Smooth muscle cell of the brain vasculature (primary cell): ENCODE measurements at regions not wholly inside any gene's neighbourhood (a gene's known extent, or its start where the extent isn't known, plus 50 kb on each side); places are given as distances from the start of the nearest gene placed in this dataset.

Source experiments
- DNase-seq: peaks from one replicate; pipeline ENCODE4 v3.0.0-alpha.2; 2012; ENCODE audit warnings: low read depth, low spot score

GRCh38 chr13:103161476-103161875, 95.3 kb upstream of the SLC10A2 start:
- no peak for DNase-seq

GRCh38 chr13:103157434-103158145, 91.4 kb upstream of the SLC10A2 start:
- no peak for DNase-seq

GRCh38 chr13:103157016-103157415, 90.8 kb upstream of the SLC10A2 start:
- DNase-seq = no peak

- no peak for DNase-seq
Measured at GRCh38 chr13:103156346-103156998, 90.3 kb upstream of the SLC10A2 start.

- no peak for DNase-seq
Measured at GRCh38 chr13:103153466-103153865, 87.2 kb upstream of the SLC10A2 start.

- DNase-seq = no peak
Measured at GRCh38 chr13:103147961-103148360, 81.7 kb upstream of the SLC10A2 start.

GRCh38 chr13:103145442-103145841, 79.2 kb upstream of the SLC10A2 start:
- no peak for DNase-seq

- DNase-seq = no peak
Measured at GRCh38 chr13:103143432-103143831, 77.2 kb upstream of the SLC10A2 start.

GRCh38 chr13:103142151-103142550, 75.9 kb upstream of the SLC10A2 start:
- no peak for DNase-seq

GRCh38 chr13:103140001-103140671, 73.9 kb upstream of the SLC10A2 start:
- no peak for DNase-seq

GRCh38 chr13:103134271-103134670, 68.1 kb upstream of the SLC10A2 start:
- no peak for DNase-seq

GRCh38 chr13:103133556-103133955, 67.3 kb upstream of the SLC10A2 start:
- DNase-seq = no peak

- no peak for DNase-seq
Measured at GRCh38 chr13:103130681-103131210, 64.5 kb upstream of the SLC10A2 start.

GRCh38 chr13:103130146-103130545, 63.9 kb upstream of the SLC10A2 start:
- no peak for DNase-seq
